Lung (tissue), 11 donors: ENCODE measurements at regions not wholly inside any gene's neighbourhood (a gene's known extent, or its start where the extent isn't known, plus 50 kb on each side); places are given as distances from the start of the nearest gene placed in this dataset.

Experiments used
- ATAC-seq: fragments of 200-7000 bp; cut with Tn5 transposase; one replicate; pipeline ENCODE4 v1.9.1; 2020; ENCODE audit warnings: moderate number of reproducible peaks; ENCODE audit not compliant: insufficient read depth, low FRiP score
- DNase-seq, 3 donors: peaks; one replicate each; pipeline ENCODE4 v3.0.0-alpha.2; 2013 to 2017
- H3K27ac ChIP-seq, 2 donors: one replicate each; pipeline ENCODE4 v1.5.1; 2013; ENCODE audit warnings: mild to moderate bottlenecking in 2 of 2, moderate library complexity in 2 of 2, control low read depth in 1 of 2, inconsistent platforms in 1 of 2, low read depth in 1 of 2, low read length in 1 of 2
- H3K27me3 ChIP-seq, 3 donors: one replicate each; pipeline ENCODE4 v1.5.1; 2013; ENCODE audit warnings: low read length in 2 of 3; ENCODE audit not compliant: control insufficient read depth in 3 of 3, insufficient read depth in 3 of 3
- H3K36me3 ChIP-seq, 4 donors: one replicate each; pipeline ENCODE4 v1.5.1; 2013; ENCODE audit warnings: low read length in 4 of 4, mild to moderate bottlenecking in 1 of 4, moderate library complexity in 1 of 4; ENCODE audit not compliant: control insufficient read depth in 4 of 4, insufficient read depth in 4 of 4
- H3K4me1 ChIP-seq, 5 donors: one replicate each; pipeline ENCODE4 v1.5.1; 2013; ENCODE audit warnings: low read length in 5 of 5, mild to moderate bottlenecking in 2 of 5, moderate library complexity in 1 of 5; ENCODE audit not compliant: control insufficient read depth in 5 of 5, insufficient read depth in 5 of 5
- H3K4me3 ChIP-seq: one replicate; pipeline ENCODE4 v1.5.1; 2013; ENCODE audit warnings: mild to moderate bottlenecking, control low read depth, moderate library complexity
- H3K9ac ChIP-seq, 2 donors: one replicate each; pipeline ENCODE4 v1.5.1; 2013; ENCODE audit warnings: low read length in 2 of 2, control low read depth in 1 of 2; ENCODE audit not compliant: insufficient read depth in 1 of 2
- H3K9me3 ChIP-seq, 4 donors: one replicate each; pipeline ENCODE4 v1.5.1; 2013; ENCODE audit warnings: low read length in 3 of 4, mild to moderate bottlenecking in 1 of 4, moderate library complexity in 1 of 4; ENCODE audit not compliant: control insufficient read depth in 4 of 4, insufficient read depth in 3 of 4
- WGBS, 2 donors: extraction: QIAGEN DNeasy Blood & Tissue Kit; methylation state at CpG; one replicate each; pipeline ENCODE4 v1.1.7; 2013; 5-methylcytosine and 5-hydroxymethylcytosine counted together
- TF ChIP-seq, protein P1 (sequence below): IDR thresholded peaks from 2 replicates; pipeline ENCODE4 v1.5.1; 2012; ENCODE audit warnings: mild to moderate bottlenecking; ENCODE audit errors: control extremely low read depth, extremely low read depth
- donor health status: control.
- donor health status: control.
- donor health status: Bipolar disorder and iron deficiency.
- donor health status: healthy.
- donor health status: DM: yes; HTN: yes; CAD: no.

- Histone ChIP-seq H3K27ac (no peak overlapping the region), H3K36me3 (no peaks in the 10 kb centered on the region), H3K4me3 (no peak overlapping the region), H3K9me3 (peaks cover 0 to 5% (median 0%) of the 10 kb centered on the region in 4 donors), H3K27me3 (no peaks in the 10 kb centered on the region), H3K4me1 (no peaks in the 10 kb centered on the region), H3K9ac (no peak overlapping the region)
- TF ChIP-seq, protein P1, sequence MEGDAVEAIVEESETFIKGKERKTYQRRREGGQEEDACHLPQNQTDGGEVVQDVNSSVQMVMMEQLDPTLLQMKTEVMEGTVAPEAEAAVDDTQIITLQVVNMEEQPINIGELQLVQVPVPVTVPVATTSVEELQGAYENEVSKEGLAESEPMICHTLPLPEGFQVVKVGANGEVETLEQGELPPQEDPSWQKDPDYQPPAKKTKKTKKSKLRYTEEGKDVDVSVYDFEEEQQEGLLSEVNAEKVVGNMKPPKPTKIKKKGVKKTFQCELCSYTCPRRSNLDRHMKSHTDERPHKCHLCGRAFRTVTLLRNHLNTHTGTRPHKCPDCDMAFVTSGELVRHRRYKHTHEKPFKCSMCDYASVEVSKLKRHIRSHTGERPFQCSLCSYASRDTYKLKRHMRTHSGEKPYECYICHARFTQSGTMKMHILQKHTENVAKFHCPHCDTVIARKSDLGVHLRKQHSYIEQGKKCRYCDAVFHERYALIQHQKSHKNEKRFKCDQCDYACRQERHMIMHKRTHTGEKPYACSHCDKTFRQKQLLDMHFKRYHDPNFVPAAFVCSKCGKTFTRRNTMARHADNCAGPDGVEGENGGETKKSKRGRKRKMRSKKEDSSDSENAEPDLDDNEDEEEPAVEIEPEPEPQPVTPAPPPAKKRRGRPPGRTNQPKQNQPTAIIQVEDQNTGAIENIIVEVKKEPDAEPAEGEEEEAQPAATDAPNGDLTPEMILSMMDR = no peak
- no peak for ATAC-seq
- no peak for DNase-seq
- 45 to 52% methylated on average over 7 of the region's 7 CpGs for WGBS, 2 donors
Measured at GRCh38 chr18:8944871-8945245, 157.6 kb upstream of the NDUFV2 start.

DNA sequence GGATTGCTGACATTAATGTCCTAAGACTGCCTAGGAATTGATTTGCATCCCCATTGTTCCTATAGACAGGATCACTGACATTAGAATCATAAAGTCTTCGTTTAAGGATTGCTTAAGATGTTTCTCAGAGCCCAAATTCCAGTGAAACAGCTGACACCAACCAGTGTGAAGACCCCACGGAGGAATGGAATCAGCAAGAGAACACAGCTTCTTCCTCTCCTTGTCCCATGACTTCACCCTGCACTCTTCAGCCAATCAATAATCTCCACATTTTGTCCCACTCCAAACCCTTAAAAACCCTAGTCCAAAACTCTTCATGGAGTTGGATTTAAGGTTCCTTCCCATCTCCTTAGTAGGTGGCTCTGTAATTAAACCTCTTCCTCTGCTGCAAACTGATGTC lies 157.0 kb upstream of the NDUFV2 start:
- Histone ChIP-seq H3K9ac (no peak overlapping the region), H3K9me3 (peaks cover 0 to 5% (median 0%) of the 10 kb centered on the region in 4 donors), H3K4me1 (no peaks in the 10 kb centered on the region), H3K27me3 (no peaks in the 10 kb centered on the region), H3K36me3 (no peaks in the 10 kb centered on the region), H3K27ac (no peak overlapping the region), H3K4me3 (no peak overlapping the region)
- ATAC-seq = no peak
- 41 to 46% methylated on average over 2 of the region's 2 CpGs for WGBS, 2 donors
- DNase-seq = no peak
- TF ChIP-seq, protein P1 = no peak

- H3K27ac ChIP-seq = no peak overlapping the region
- ATAC-seq (no peak), DNase-seq (no peak)
- H3K4me1 ChIP-seq = no peaks in the 10 kb centered on the region
- TF ChIP-seq, protein P1 = no peak
- WGBS, 2 donors = 85 to 96% methylated on average over 5 of the region's 5 CpGs
- peaks cover 0 to 5% (median under 1%) of the 10 kb centered on the region in 4 donors for H3K9me3 ChIP-seq
- no peaks in the 10 kb centered on the region for H3K27me3 ChIP-seq
- H3K4me3 ChIP-seq = no peak overlapping the region
- H3K9ac ChIP-seq = no peak overlapping the region
- no peaks in the 10 kb centered on the region for H3K36me3 ChIP-seq
Measured at GRCh38 chr18:8946066-8946838, 156.2 kb upstream of the NDUFV2 start.
